Parathyroid adenoma (tissue), 2 donors: ENCODE measurements at regions not wholly inside any gene's neighbourhood (a gene's known extent, or its start where the extent isn't known, plus 50 kb on each side); places are given as distances from the start of the nearest gene placed in this dataset.

Source experiments
- H2AFZ ChIP-seq: fragments of 300-600 bp; sonication (generic); one replicate; pipeline ENCODE4 v1.7.0; 2017; ENCODE audit warnings: antibody characterized with exemption, mild to moderate bottlenecking
- H3K27ac ChIP-seq: fragments of 300-600 bp; sonication (generic); one replicate; pipeline ENCODE4 v1.7.0; 2017
- H3K27me3 ChIP-seq: fragments of 300-600 bp; sonication (generic); one replicate; pipeline ENCODE4 v1.7.0; 2017; ENCODE audit warnings: low read length; ENCODE audit not compliant: control insufficient read depth, insufficient read depth
- H3K36me3 ChIP-seq: fragments of 300-600 bp; sonication (generic); one replicate; pipeline ENCODE4 v1.7.0; 2017; ENCODE audit warnings: low read length; ENCODE audit not compliant: control insufficient read depth, insufficient read depth
- H3K4me1 ChIP-seq: fragments of 300-600 bp; sonication (generic); one replicate; pipeline ENCODE4 v1.7.0; 2017; ENCODE audit warnings: control low read depth
- H3K4me2 ChIP-seq: fragments of 300-600 bp; sonication (generic); one replicate; pipeline ENCODE4 v1.7.0; 2017; ENCODE audit warnings: low read length
- H3K4me3 ChIP-seq: fragments of 300-600 bp; sonication (generic); one replicate; pipeline ENCODE4 v1.7.0; 2017; ENCODE audit warnings: low read depth, low read length
- H3K79me2 ChIP-seq: fragments of 300-600 bp; sonication (generic); one replicate; pipeline ENCODE4 v1.7.0; 2017; ENCODE audit warnings: control low read depth
- H3K9ac ChIP-seq: fragments of 300-600 bp; sonication (generic); one replicate; pipeline ENCODE4 v1.7.0; 2017; ENCODE audit warnings: mild to moderate bottlenecking
- H3K9me3 ChIP-seq: fragments of 300-600 bp; sonication (generic); one replicate; pipeline ENCODE4 v1.7.0; 2017; ENCODE audit warnings: low read length; ENCODE audit not compliant: control insufficient read depth
- TF ChIP-seq, protein P1 (sequence below): fragments of 300-600 bp; sonication (generic); IDR thresholded peaks from one replicate; pipeline ENCODE4 v1.7.0; 2017; ENCODE audit warnings: antibody characterized with exemption, mild to moderate bottlenecking
- donor health status: primary hyperparathyroidism.

DNA sequence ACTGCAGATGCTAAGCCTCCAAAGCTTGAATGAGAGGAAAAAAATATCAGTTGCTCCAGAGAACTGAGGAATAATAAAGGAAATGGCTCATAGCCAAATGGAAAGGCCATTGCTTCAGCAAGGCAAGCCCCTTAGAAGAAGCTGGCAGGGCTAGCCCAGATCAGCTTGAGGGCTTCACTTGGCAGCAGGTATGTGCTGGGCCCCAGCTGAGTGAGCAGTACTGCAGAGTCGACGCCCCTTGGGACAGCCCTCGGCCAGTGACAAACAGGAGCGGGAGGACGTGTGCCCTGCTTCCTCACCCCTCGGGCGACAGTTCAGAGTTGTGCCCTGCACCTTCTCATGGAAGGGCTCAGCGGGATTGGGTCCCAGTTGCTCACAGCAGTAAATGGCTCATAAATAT is 1031.2 kb upstream of the TMEM132C start:
- no peak overlapping the region for H3K9ac ChIP-seq
- H3K9me3 ChIP-seq: no peaks in the 10 kb centered on the region
- H3K79me2 ChIP-seq: no peaks in the 10 kb centered on the region
- H2AFZ ChIP-seq: no peak overlapping the region
- H3K27ac ChIP-seq: no peak overlapping the region
- H3K27me3 ChIP-seq: no peaks in the 10 kb centered on the region
- TF ChIP-seq, protein P1, sequence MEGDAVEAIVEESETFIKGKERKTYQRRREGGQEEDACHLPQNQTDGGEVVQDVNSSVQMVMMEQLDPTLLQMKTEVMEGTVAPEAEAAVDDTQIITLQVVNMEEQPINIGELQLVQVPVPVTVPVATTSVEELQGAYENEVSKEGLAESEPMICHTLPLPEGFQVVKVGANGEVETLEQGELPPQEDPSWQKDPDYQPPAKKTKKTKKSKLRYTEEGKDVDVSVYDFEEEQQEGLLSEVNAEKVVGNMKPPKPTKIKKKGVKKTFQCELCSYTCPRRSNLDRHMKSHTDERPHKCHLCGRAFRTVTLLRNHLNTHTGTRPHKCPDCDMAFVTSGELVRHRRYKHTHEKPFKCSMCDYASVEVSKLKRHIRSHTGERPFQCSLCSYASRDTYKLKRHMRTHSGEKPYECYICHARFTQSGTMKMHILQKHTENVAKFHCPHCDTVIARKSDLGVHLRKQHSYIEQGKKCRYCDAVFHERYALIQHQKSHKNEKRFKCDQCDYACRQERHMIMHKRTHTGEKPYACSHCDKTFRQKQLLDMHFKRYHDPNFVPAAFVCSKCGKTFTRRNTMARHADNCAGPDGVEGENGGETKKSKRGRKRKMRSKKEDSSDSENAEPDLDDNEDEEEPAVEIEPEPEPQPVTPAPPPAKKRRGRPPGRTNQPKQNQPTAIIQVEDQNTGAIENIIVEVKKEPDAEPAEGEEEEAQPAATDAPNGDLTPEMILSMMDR: no peak
- no peak overlapping the region for H3K4me2 ChIP-seq
- H3K4me3 ChIP-seq: no peak overlapping the region
- H3K36me3 ChIP-seq: no peaks in the 10 kb centered on the region
- H3K4me1 ChIP-seq: no peaks in the 10 kb centered on the region

GRCh38 chr12:127236491-127236890 is 1030.5 kb upstream of the TMEM132C start:
- H3K4me3 ChIP-seq: no peak overlapping the region

DNA sequence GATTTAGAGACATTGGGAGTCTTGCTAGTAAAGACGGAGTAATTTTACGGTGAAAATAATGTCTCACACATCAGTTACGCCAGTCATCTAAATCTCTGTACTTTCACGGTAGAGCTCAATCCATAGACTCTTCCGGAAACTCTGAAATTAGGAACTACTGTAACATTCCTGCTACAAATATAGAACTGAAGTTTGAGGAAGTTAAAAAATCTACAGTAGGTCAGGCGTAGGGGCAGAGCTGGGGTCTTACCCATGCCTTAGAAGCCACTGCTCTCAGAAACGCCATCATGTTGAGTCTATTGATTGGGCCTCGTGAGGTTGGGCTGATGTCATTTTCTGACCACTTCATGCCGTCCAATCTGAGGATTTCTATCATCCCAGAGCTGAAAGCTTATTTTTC is 1029.8 kb upstream of the TMEM132C start:
- no peaks in the 10 kb centered on the region for H3K27me3 ChIP-seq
- no peaks in the 10 kb centered on the region for H3K4me1 ChIP-seq
- no peaks in the 10 kb centered on the region for H3K36me3 ChIP-seq
- no peaks in the 10 kb centered on the region for H3K9me3 ChIP-seq
- no peak overlapping the region for H3K4me3 ChIP-seq
- H3K9ac ChIP-seq: no peak overlapping the region
- H2AFZ ChIP-seq: no peak overlapping the region
- H3K4me2 ChIP-seq: no peak overlapping the region
- no peak overlapping the region for H3K27ac ChIP-seq
- no peaks in the 10 kb centered on the region for H3K79me2 ChIP-seq
- TF ChIP-seq, protein P1: no peak

More at GRCh38 chr12:127236491-127236890, 1030.5 kb upstream of the TMEM132C start:
- Histone ChIP-seq H3K4me1 (no peaks in the 10 kb centered on the region), H3K36me3 (no peaks in the 10 kb centered on the region), H3K9me3 (no peaks in the 10 kb centered on the region), H2AFZ (no peak overlapping the region), H3K4me2 (no peak overlapping the region), H3K27ac (no peak overlapping the region), H3K9ac (no peak overlapping the region), H3K79me2 (no peaks in the 10 kb centered on the region), H3K27me3 (no peaks in the 10 kb centered on the region)
- TF ChIP-seq, protein P1: no peak

DNA sequence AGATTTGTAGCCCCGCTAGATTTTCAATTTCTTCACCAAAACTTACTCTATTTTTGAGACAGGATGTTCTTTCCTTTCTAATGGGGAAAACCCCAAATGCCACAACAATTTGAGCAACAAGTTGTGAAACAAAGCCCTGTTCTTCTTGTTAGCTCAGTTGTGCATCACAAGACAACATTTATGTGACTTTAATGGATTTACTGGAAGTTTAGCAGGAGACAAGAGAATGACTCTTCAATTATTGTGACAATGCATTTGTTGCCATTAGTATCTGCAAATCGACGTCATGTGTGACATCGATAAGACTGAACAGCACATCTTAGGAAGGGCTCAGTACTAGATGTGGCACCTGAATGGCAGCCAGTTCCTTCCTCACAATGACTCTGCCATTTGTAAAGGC is 1028.9 kb upstream of the TMEM132C start:
- no peak overlapping the region for H2AFZ ChIP-seq
- TF ChIP-seq, protein P1: no peak
- H3K27ac ChIP-seq: no peak overlapping the region
- no peaks in the 10 kb centered on the region for H3K27me3 ChIP-seq
- H3K4me3 ChIP-seq: no peak overlapping the region
- H3K36me3 ChIP-seq: no peaks in the 10 kb centered on the region
- H3K4me2 ChIP-seq: no peak overlapping the region
- H3K4me1 ChIP-seq: no peaks in the 10 kb centered on the region
- no peaks in the 10 kb centered on the region for H3K79me2 ChIP-seq
- no peaks in the 10 kb centered on the region for H3K9me3 ChIP-seq
- H3K9ac ChIP-seq: no peak overlapping the region

GRCh38 chr12:127239781-127240180 is 1027.2 kb upstream of the TMEM132C start:
- Histone ChIP-seq H2AFZ (no peak overlapping the region), H3K4me1 (no peaks in the 10 kb centered on the region), H3K36me3 (no peaks in the 10 kb centered on the region), H3K79me2 (no peaks in the 10 kb centered on the region), H3K27ac (no peak overlapping the region), H3K27me3 (no peaks in the 10 kb centered on the region), H3K9me3 (no peaks in the 10 kb centered on the region), H3K4me3 (no peak overlapping the region), H3K4me2 (no peak overlapping the region), H3K9ac (no peak overlapping the region)
- TF ChIP-seq, protein P1: no peak
